ENCODE measurements at regions not wholly inside any gene's neighbourhood (a gene's known extent, or its start where the extent isn't known, plus 50 kb on each side); places are given as distances from the start of the nearest gene placed in this dataset.

DNA sequence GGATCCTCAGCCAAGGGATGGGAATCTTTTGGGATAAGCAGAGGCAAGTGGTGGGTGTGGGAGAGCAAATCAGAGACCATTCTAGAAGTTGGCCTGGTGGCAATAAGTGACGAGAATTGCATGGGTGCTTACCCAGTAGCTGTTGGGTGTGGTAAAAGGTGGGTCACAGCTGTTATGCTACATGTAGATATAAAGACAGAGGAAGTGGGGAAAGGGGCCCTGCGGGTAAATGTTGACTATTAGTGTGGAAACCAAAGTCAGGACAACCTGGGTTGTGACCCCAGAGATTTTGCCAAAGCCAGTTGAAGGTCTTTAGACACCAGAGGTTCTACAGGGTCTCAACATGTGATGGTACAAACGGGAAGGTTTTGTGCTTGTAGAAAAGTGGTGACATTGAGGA lies 443.6 kb upstream of the HNRNPA3 start:
- TF ChIP-seq, protein P1, sequence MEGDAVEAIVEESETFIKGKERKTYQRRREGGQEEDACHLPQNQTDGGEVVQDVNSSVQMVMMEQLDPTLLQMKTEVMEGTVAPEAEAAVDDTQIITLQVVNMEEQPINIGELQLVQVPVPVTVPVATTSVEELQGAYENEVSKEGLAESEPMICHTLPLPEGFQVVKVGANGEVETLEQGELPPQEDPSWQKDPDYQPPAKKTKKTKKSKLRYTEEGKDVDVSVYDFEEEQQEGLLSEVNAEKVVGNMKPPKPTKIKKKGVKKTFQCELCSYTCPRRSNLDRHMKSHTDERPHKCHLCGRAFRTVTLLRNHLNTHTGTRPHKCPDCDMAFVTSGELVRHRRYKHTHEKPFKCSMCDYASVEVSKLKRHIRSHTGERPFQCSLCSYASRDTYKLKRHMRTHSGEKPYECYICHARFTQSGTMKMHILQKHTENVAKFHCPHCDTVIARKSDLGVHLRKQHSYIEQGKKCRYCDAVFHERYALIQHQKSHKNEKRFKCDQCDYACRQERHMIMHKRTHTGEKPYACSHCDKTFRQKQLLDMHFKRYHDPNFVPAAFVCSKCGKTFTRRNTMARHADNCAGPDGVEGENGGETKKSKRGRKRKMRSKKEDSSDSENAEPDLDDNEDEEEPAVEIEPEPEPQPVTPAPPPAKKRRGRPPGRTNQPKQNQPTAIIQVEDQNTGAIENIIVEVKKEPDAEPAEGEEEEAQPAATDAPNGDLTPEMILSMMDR (IDR thresholded peaks at IDR 0.05; ENCODE audit: extremely low read depth, low read depth, low read length) = no peak
- no peaks in the 10 kb centered on the region for H3K4me1 ChIP-seq (ENCODE audit: insufficient read depth, low read length)
- H2AFZ ChIP-seq (ENCODE audit: low read length) = no peak overlapping the region
- no peaks in the 10 kb centered on the region for H4K20me1 ChIP-seq (ENCODE audit: insufficient read depth, low read length)
- no peak overlapping the region for H3K4me3 ChIP-seq (ENCODE audit: insufficient read depth, low read length)
- H3K9me3 ChIP-seq (ENCODE audit: low read depth, low read length) = no peaks in the 10 kb centered on the region
- H3K36me3 ChIP-seq (ENCODE audit: insufficient read depth, low read length) = no peaks in the 10 kb centered on the region
- H3K27me3 ChIP-seq (ENCODE audit: insufficient read depth, low read length) = no peaks in the 10 kb centered on the region
- no peak for DNase-seq (ENCODE audit: insufficient read length, low spot score, missing footprints)
- no peak overlapping the region for H3K27ac ChIP-seq (ENCODE audit: low read depth, low read length)
- H3K79me2 ChIP-seq (ENCODE audit: insufficient read depth, low read length) = no peaks in the 10 kb centered on the region
- no peak overlapping the region for H3K4me2 ChIP-seq (ENCODE audit: insufficient read depth, low read length)

DNA sequence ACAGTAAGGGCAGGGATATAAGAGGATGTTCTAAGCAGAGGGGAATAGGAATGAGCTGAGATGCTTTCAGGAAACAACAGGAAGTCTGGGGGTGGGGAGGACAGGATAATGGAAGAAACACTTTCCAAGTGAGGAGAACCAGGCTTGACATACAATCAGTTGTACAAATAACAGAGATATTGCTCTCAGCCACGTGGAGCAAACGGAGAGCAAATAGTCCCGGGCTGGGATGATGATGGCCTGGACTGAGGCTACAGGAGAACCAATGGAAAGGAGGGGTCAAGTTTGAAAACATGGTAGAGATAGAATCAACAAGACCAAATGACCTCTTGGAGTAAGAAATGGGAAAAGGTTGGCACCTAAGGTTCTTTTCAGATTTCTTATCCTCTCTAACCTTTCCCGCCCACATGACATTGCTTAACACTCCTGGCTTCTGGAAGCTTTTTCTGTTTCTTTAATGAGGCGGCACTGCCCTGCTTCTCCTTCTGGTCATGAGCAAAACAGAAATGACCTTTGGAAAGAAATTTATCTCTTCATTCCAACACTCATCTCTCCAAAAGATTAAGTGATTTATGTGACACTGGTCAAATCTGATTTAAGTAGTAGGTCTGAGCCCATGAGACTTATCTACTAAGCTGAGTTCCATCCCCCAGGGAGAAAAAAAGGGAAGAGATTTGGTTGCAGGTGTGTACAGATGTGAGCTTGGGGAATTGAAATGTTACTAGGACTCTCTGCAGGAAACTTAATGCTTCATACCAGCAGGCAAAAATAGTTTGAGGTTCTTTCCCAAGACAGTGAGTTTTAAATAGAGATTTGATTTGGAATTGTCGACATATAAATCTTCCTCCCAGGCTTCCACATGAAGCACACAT lies 442.9 kb upstream of the HNRNPA3 start:
- Histone ChIP-seq H3K4me2 (ENCODE audit: insufficient read depth, low read length) (no peak overlapping the region), H3K9me3 (ENCODE audit: low read depth, low read length) (no peaks in the 10 kb centered on the region), H3K36me3 (ENCODE audit: insufficient read depth, low read length) (no peaks in the 10 kb centered on the region), H3K4me3 (ENCODE audit: insufficient read depth, low read length) (no peak overlapping the region), H3K79me2 (ENCODE audit: insufficient read depth, low read length) (no peaks in the 10 kb centered on the region), H3K27ac (ENCODE audit: low read depth, low read length) (no peak overlapping the region), H3K4me1 (ENCODE audit: insufficient read depth, low read length) (no peaks in the 10 kb centered on the region), H2AFZ (ENCODE audit: low read length) (no peak overlapping the region), H3K27me3 (ENCODE audit: insufficient read depth, low read length) (no peaks in the 10 kb centered on the region), H4K20me1 (ENCODE audit: insufficient read depth, low read length) (no peaks in the 10 kb centered on the region)
- no peak for DNase-seq (ENCODE audit: insufficient read length, low spot score, missing footprints)
- TF ChIP-seq, protein P1 (IDR thresholded peaks at IDR 0.05; ENCODE audit: extremely low read depth, low read depth, low read length) = no peak

DNA sequence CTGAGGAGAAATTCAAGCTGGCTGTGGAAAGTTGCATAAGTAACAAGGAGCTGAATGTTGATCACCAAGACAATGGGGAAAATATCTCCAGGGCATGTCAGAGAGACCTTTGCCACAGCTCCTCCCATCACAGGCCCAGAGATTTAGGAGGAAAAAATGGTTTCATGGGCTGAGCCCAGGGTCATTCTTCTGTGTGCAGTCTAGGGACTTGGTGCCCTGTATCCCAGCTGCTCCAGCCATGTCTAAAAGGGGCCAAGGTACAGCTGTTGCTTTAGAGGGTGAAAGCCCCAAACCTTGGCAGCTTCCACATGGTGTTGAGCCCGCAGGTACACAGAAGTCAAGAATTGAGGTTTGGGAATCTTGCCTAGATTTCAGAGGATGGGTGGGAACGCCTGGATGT lies 439.8 kb upstream of the HNRNPA3 start:
- DNase-seq (ENCODE audit: insufficient read length, low spot score, missing footprints) = no peak
- H3K9me3 ChIP-seq (ENCODE audit: low read depth, low read length) = no peaks in the 10 kb centered on the region

More for the DNA sequence above, 439.8 kb upstream of the HNRNPA3 start:
- H3K36me3 ChIP-seq (ENCODE audit: insufficient read depth, low read length) = no peaks in the 10 kb centered on the region
- no peak overlapping the region for H3K27ac ChIP-seq (ENCODE audit: low read depth, low read length)
- no peak overlapping the region for H2AFZ ChIP-seq (ENCODE audit: low read length)
- H3K4me1 ChIP-seq (ENCODE audit: insufficient read depth, low read length) = no peaks in the 10 kb centered on the region
- H3K79me2 ChIP-seq (ENCODE audit: insufficient read depth, low read length) = no peaks in the 10 kb centered on the region
- no peaks in the 10 kb centered on the region for H3K27me3 ChIP-seq (ENCODE audit: insufficient read depth, low read length)
- no peaks in the 10 kb centered on the region for H4K20me1 ChIP-seq (ENCODE audit: insufficient read depth, low read length)
- TF ChIP-seq, protein P1 (IDR thresholded peaks at IDR 0.05; ENCODE audit: extremely low read depth, low read depth, low read length) = no peak
- H3K4me2 ChIP-seq (ENCODE audit: insufficient read depth, low read length) = no peak overlapping the region
- H3K4me3 ChIP-seq (ENCODE audit: insufficient read depth, low read length) = no peak overlapping the region
